GM12878 (cell line): ENCODE measurements at regions not wholly inside any gene's neighbourhood (a gene's known extent, or its start where the extent isn't known, plus 50 kb on each side); places are given as distances from the start of the nearest gene placed in this dataset.

Experiments used
- ATAC-seq: fragments of 200-7000 bp; cut with Tn5 transposase; 3 replicates; pipeline ENCODE4 v1.9.1; 2020; ENCODE audit warnings: mild to moderate bottlenecking, moderate library complexity
- BruUV-seq: library from RNA; stranded (reverse); fragments of 400-500 nt; replicated peaks from 2 replicates; lab custom pipeline; 2021; lab: Mats Ljungman, UMichigan
- CTCF ChIA-PET: fragments of 300-600 bp; sonication (Branson Sonifier 250); formaldehyde crosslinking; extraction: SDS; loops from one replicate; lab custom pipeline; 2021; ENCODE audit warnings: inconsistent platforms; lab: Yijun Ruan, JAX
- POLR2A ChIA-PET: fragments of 350-600 bp; formaldehyde crosslinking; extraction: SDS; loops from one replicate; lab custom pipeline; 2021; ENCODE audit warnings: inconsistent platforms; lab: Charles Lee
- RAD21 ChIA-PET: fragments of 300-600 bp; sonication (Branson Sonifier 250); formaldehyde crosslinking; loops from one replicate; lab custom pipeline; 2023; ENCODE audit warnings: antibody characterized with exemption; ENCODE audit not compliant: unreplicated experiment; lab: Charles Lee
- SMC1A ChIA-PET: fragments of 300-600 bp; sonication (Branson Sonifier 250); formaldehyde crosslinking; loops from one replicate; lab custom pipeline; 2023; ENCODE audit not compliant: unreplicated experiment, uncharacterized antibody; lab: Charles Lee
- DNase-seq: peaks from one replicate; pipeline ENCODE4 v3.0.0-alpha.2; 2011; ENCODE audit warnings: low read depth, low spot score
- FAIRE-seq: peaks from 3 replicates; lab custom pipeline; 2011; peaks lifted over from hg19 to GRCh38; lab: Jason Lieb, UNC
- H2AFZ ChIP-seq: 2 replicates; pipeline ENCODE4 v1.6.0; 2011; ENCODE audit warnings: low read depth, low read length, control low read depth; ENCODE audit not compliant: control insufficient read depth
- H3K27ac ChIP-seq: 2 replicates; pipeline ENCODE4 v1.5.1; 2011; ENCODE audit warnings: control low read depth; ENCODE audit not compliant: control insufficient read depth, insufficient read depth
- H3K27me3 ChIP-seq, 2 experiments: replicated peaks in 1 of 2; 2 replicates each; pipeline versions ENCODE4 v1.6.0 to v1.6.1; 2011; ENCODE audit warnings: low read length in 1 of 2; ENCODE audit not compliant: control insufficient read depth in 2 of 2, insufficient read depth in 2 of 2
- H3K36me3 ChIP-seq, 2 experiments: 2 replicates each; pipeline ENCODE4 v1.5.1; 2011; ENCODE audit warnings: low read length in 1 of 2; ENCODE audit not compliant: control insufficient read depth in 2 of 2, insufficient read depth in 2 of 2
- H3K4me1 ChIP-seq: 2 replicates; pipeline ENCODE4 v1.6.1; 2011; ENCODE audit warnings: mild to moderate bottlenecking, low read length, moderate library complexity, mixed read lengths; ENCODE audit not compliant: control insufficient read depth, insufficient read depth
- H3K4me2 ChIP-seq: 2 replicates; pipeline ENCODE4 v1.6.0; 2011; ENCODE audit warnings: control low read depth; ENCODE audit not compliant: control insufficient read depth, insufficient read depth
- H3K4me3 ChIP-seq: fragments of 200-600 bp; sonication (generic); 2 replicates; pipeline ENCODE4 v1.5.1; 2016
- H3K79me2 ChIP-seq: 2 replicates; pipeline ENCODE4 v1.6.0; 2011; ENCODE audit warnings: low read length; ENCODE audit not compliant: control insufficient read depth, insufficient read depth
- H3K9ac ChIP-seq: 2 replicates; pipeline ENCODE4 v1.8.0; 2011; ENCODE audit warnings: low read length, control low read depth, mixed read lengths; ENCODE audit not compliant: control insufficient read depth, insufficient read depth
- H3K9me3 ChIP-seq: replicated peaks from 3 replicates; pipeline ENCODE4 v1.5.1; 2011; ENCODE audit warnings: mild to moderate bottlenecking, low read length; ENCODE audit not compliant: control insufficient read depth, insufficient read depth
- H4K20me1 ChIP-seq: 2 replicates; pipeline ENCODE4 v1.6.0; 2011; ENCODE audit not compliant: control insufficient read depth, insufficient read depth
- BCL3 ChIP-seq: IDR thresholded peaks from 2 replicates; pipeline ENCODE4 v1.6.1; 2011; ENCODE audit warnings: borderline replicate concordance, low read depth, mild to moderate bottlenecking, moderate library complexity, low read length; ENCODE audit not compliant: insufficient read depth, poor library complexity, severe bottlenecking
- ESRRA ChIP-seq: IDR thresholded peaks from 2 replicates; pipeline ENCODE4 v1.6.1; 2012; ENCODE audit warnings: mild to moderate bottlenecking, low read length, improper control_type of control experiment
- POLR2A ChIP-seq: IDR thresholded peaks from 2 replicates; pipeline ENCODE4 v1.6.1; 2011; ENCODE audit warnings: low read depth, mild to moderate bottlenecking, low read length
- ZNF622 ChIP-seq: fragments of 450-650 bp; IDR thresholded peaks from 2 replicates; pipeline ENCODE4 v1.6.1; 2017; ENCODE audit warnings: mild to moderate bottlenecking, inconsistent platforms
- WGBS: methylation state at CpG from one replicate; pipeline ENCODE4 v1.1.6; 2016; ENCODE audit warnings: low lambda C conversion rate; ENCODE audit not compliant: insufficient replicate concordance, insufficient coverage; ENCODE audit errors: missing lambda C conversion rate; 5-methylcytosine and 5-hydroxymethylcytosine counted together
- in situ Hi-C: fragments of 300-500 bp; cut with MboI; formaldehyde crosslinking; loops from 9 replicates; pipeline ENCODE4 v1.14.3; 2018; ENCODE audit warnings: mixed read lengths
- intact Hi-C: fragments of 100-400 bp; cut with micrococcal nuclease; formaldehyde crosslinking; loops from one replicate; pipeline ENCODE4 v1.14.2; 2022; ENCODE audit not compliant: unreplicated experiment
- TF ChIP-seq, protein P1 (sequence below): fragments of 450-650 bp; IDR thresholded peaks from 2 replicates; pipeline ENCODE4 v1.6.1; 2014; ENCODE audit warnings: mild to moderate bottlenecking
- TF ChIP-seq, protein P2 (sequence below): IDR thresholded peaks from 2 replicates; pipeline ENCODE4 v1.6.1; 2011; ENCODE audit warnings: mild to moderate bottlenecking, low read depth, low read length, moderate library complexity; ENCODE audit not compliant: insufficient replicate concordance

DNA sequence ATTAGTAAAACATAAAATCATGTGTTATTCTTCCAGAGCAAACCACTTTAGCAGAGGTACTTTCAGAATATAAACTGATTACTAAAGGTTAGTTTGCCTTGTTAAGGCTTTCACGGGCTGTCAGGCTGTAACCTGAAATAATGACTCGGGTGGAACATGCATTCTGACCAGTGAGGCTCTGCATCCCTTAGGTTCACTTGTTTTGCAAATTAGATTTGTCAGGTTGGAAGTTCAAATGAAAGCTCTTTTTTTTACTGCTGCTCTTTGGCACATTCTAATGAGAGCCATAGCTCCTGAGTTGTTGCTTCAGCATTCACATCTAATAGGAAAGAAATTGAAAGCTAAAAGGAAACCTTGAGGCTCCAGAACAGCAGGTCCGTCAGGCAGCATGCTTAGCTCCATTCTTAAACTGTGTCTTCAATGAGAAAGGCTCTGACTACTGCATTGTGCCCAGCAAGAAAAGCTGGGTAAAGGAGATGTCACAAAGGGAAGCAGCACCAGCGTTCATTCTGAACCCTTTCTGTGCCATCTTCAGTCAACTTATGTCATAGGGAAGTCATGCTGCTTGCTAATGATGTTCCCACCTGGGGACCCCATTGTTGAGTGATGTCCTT is 445.5 kb upstream of the FBXO33 start:
- RAD21 ChIA-PET = interaction anchor here (1.0 kb wide), 2 partner anchors 97 to 173 kb away, joined by 3 to 5 read pairs; no protein-coding TSS in a partner anchor

More for the DNA sequence above, 445.5 kb upstream of the FBXO33 start:
- in situ Hi-C loops = no loop called here
- no TSS peak for BruUV-seq
- Histone ChIP-seq H3K4me1 (peaks cover 3% of the 10 kb centered on the region), H2AFZ (no peak overlapping the region), H3K4me2 (no peak overlapping the region; the same call in 1 of the 2 replicates), H3K27me3 (no peaks in the 10 kb centered on the region), H3K9ac (no peak overlapping the region), H4K20me1 (no peaks in the 10 kb centered on the region), H3K36me3 (no peaks in the 10 kb centered on the region), H3K4me3 (no peak overlapping the region), H3K27ac (no peak overlapping the region), H3K9me3 (no peaks in the 10 kb centered on the region), H3K79me2 (no peaks in the 10 kb centered on the region)
- intact Hi-C loops = loop anchor here (2.0 to 5.0 kb wide), 3 partner anchors 35 to 115 kb away; no protein-coding TSS in a partner anchor
- ATAC-seq = no peak; the same call in 2 of the 3 replicates
- no peak for FAIRE-seq
- SMC1A ChIA-PET = interaction anchor here (0.9 to 1.7 kb wide), 12 partner anchors 17 to 172 kb away, joined by 3 to 6 read pairs (median 5); no protein-coding TSS in a partner anchor
- WGBS = 0% methylated on average over 4 of the region's 4 CpGs
- POLR2A ChIA-PET = interaction anchor here (1.5 kb wide), 1 partner anchor 34 kb away, joined by 4 read pairs; no protein-coding TSS in a partner anchor
- no peak for DNase-seq
- CTCF ChIA-PET = interaction anchor here (0.9 to 1.3 kb wide), 2 partner anchors 172 to 540 kb away, joined by 3 read pairs; no protein-coding TSS in a partner anchor
- TF ChIP-seq ZNF622 (no peak), BCL3 (no peak), ESRRA (no peak), POLR2A (no peak)
- TF ChIP-seq, protein P1, sequence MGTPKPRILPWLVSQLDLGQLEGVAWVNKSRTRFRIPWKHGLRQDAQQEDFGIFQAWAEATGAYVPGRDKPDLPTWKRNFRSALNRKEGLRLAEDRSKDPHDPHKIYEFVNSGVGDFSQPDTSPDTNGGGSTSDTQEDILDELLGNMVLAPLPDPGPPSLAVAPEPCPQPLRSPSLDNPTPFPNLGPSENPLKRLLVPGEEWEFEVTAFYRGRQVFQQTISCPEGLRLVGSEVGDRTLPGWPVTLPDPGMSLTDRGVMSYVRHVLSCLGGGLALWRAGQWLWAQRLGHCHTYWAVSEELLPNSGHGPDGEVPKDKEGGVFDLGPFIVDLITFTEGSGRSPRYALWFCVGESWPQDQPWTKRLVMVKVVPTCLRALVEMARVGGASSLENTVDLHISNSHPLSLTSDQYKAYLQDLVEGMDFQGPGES = no peak
- TF ChIP-seq, protein P2, sequence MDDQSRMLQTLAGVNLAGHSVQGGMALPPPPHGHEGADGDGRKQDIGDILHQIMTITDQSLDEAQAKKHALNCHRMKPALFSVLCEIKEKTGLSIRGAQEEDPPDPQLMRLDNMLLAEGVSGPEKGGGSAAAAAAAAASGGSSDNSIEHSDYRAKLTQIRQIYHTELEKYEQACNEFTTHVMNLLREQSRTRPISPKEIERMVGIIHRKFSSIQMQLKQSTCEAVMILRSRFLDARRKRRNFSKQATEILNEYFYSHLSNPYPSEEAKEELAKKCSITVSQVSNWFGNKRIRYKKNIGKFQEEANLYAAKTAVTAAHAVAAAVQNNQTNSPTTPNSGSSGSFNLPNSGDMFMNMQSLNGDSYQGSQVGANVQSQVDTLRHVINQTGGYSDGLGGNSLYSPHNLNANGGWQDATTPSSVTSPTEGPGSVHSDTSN = no peak
